Urothelium cell line (cell line): ENCODE measurements at regions not wholly inside any gene's neighbourhood (a gene's known extent, or its start where the extent isn't known, plus 50 kb on each side); places are given as distances from the start of the nearest gene placed in this dataset.
"Not testable (repeated sequence)": the region's sequence is repeated elsewhere in the genome, so short reads cannot be mapped to it uniquely, and the experiment has no call there.

Source experiments
- DNase-seq: peaks from one replicate; pipeline ENCODE4 v3.0.0; 2011; ENCODE audit warnings: low spot score, mixed read lengths
- FAIRE-seq: peaks from 2 replicates; lab custom pipeline; 2011; peaks lifted over from hg19 to GRCh38; lab: Jason Lieb, UNC

DNA sequence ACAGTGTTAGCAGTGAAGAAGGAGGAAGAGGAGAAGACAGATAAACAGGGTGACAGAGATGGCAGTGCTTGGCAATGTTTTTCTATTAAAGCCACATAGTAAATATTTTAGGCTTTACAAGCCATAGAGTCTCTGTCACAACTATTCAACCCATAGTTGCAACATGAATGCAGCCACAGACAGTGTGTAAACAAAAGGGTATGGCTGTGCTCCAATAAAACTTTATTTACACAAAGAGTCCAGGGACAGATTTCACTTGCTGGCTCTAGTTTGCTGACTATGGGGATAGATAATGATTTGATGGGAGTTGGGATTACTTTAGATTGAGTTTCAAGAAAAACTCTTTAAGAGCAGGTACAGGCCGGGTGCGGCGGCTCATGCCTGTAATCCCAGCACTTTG lies 224.8 kb upstream of the SEMA6A start:
- FAIRE-seq (no peak), DNase-seq (no peak)

DNA sequence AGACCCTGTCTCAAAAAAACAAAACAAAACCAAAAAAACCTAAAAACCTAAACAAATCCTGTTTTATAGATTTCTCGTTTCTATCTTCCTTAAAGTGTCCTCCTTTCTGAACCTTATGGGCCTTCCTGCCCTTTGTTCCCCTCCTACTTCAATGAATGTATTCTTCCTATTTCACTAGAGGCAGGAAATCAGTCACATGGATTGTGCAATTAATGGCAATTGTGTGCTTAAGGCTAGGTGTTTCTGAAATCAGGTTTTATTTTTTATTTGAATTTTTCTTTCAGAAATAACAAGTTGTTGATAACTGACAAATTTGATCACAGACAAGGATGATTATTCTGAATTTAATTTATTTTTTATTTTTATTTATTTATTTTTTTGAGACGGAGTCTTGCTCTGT lies 220.6 kb upstream of the SEMA6A start:
- FAIRE-seq (no peak), DNase-seq (no peak)

DNA sequence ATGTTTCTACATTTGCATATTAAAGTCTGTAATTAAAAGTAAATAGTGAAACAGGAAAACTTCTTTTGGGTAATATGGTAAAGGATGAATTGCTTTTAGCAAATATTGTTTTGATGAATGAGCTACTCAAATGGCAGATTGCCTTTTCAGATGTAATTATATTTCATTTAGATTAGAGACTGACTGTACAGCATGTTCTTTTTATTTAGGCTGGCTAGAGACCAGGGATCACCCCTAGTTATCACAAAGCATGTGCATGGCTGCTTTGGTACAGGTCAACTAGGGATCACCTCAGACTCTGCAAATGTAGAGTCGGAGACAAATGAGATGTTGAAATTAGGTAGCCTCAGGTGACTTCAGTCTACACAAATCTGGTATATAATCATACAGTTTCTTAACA lies 214.9 kb upstream of the SEMA6A start:
- FAIRE-seq (no peak), DNase-seq (no peak)

DNA sequence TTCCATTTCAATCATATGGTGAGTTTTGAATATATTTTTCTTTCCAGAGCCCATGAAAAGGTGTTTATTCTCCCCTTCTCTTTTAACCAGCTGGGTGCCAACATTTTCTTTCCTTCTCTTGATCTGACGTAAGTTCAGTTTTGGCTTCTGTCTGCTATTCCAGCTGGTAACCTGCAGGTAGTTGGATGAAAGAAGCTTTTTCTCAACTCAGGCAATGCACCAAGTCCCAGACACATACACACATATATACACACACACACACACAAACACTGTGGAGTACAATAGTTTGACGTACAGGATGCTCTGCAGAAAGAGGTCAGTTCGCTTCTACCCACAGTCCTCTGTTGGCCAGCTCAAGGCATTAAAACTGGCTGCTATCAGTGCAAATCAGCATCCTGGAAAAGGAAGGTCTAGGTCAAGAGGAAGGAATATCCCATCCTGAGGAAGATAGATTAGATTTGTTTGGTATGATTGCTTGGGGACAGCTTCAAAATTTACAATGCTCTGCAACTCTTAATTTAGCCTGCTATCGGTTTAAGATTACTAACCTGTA lies 214.3 kb upstream of the SEMA6A start:
- FAIRE-seq (no peak), DNase-seq (no peak)

DNA sequence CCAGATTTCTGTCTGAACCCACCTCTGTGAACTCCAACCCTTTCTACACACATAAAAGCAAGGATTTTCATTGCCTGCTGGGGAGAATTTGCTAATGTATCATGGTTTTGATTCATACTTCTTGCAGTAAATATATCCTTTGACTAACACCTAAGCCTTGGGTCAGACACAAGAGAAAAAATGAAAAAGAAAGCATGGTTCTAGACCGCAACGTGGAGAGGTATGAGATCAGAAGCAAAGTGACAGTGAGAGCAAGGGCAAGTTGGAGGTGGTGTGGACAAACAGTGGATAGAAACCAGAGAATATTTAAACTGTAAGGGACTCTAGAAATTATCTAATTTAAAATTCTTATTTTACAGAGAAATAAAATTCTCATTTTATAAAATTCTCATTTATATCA lies 212.9 kb upstream of the SEMA6A start:
- no peak for DNase-seq
- FAIRE-seq: no peak

DNA sequence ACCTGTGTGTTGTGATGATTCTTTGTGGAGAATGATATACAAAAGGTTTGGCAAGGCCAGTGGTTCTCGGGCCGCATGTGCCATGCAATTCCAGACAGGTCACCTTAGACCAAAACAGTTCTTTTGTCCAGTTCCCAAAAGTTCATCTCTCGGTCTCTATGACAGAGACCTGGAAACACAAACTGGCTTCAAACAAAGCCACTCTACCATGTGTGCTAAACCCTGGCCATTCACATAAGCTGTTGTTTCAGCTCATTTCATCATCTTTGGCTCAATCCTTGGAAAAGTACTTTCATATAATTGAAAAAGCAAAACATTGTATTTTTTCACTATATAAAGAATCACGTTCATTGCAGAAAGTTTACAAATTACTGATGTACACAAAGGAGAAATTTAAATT lies 210.5 kb upstream of the SEMA6A start:
- no peak for FAIRE-seq
- no peak for DNase-seq

DNA sequence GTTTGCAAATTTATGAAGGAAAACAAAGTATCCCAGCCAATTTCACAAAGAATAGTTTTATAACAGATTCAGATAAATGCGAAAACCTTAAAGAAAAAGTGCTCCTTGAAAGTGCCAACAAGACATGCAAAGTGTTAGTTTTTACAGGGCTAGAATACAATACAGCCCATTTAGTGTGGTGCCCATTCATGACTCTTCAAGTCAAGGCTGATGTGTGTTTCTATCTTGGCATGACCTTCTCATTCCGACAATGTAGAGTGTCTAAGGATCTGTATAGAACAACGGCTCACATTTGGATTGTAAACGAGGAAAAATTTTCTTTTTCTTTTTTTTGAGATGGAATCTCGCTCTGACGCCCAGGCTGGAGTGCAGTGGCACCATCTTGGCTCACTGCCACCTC lies 205.2 kb upstream of the SEMA6A start:
- FAIRE-seq (no peak), DNase-seq (no peak)

DNA sequence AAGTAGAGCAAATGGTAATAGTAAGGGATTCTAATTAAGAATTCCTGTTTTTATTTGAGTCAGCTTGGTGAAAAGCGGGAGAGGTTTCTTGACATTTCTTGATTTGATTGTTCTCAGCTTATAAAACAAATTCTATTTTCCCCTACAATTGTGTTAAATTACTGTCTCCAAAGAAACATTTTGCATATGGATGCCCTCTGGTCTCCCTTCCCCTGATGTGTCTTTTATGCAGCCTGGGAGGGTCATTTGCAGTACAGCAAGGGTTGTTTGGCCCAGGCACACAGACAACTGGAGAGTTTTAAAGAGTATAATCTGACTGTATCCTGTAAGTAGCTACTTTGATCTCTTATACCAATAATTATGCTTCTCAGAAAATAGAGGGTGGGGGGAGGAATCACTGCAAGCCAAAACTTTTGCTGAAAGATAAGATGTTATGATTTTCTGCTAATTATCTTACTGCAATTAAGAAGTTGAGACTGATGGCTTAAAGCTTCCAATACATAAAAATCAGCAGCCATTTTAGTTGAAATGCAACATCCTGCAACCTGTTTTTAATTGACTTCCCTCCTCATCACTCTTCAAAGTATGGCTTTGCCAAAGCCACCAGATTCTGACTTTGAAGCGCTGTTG lies 204.1 kb upstream of the SEMA6A start:
- DNase-seq (no peak), FAIRE-seq (no peak)

DNA sequence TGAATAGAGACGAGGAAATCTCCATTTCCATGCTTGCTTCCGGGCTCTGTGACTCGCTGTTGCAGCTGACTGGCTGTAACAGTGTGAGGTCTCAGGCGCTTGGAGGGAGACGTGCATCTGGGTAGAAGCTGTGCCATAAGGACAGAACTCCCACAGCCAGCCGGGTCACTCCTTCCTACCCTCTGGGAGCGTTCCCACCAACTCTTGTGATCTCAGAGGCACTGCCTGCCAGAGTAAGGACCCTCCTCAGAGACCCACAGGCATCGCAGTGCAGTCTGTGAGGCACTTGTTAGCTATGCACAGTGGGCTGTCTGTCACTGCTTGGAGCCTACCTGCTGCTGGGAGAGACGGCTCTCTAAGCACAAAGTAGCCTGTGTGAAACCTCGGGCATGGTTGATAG lies 203.4 kb upstream of the SEMA6A start:
- DNase-seq (no peak), FAIRE-seq (no peak)

DNA sequence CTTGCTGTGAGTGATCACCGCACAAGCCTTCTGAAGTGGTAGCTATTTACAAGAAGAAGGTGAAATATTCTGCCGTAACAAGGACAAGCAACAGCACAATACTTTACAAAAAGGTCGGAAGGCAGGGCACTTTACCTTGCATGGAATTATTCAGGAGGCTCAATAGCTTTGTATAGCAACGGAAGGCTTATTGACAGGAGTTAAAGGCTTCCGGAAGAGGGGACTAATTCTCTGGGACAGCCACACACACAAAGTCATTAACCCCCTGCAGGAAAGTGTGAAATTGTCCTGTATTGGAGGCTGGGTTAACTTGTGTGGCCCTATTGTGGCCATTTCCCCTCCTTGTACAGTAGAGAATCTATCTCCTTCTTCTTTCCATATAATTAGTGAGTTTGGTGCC lies 199.3 kb upstream of the SEMA6A start:
- FAIRE-seq: no peak
- no peak for DNase-seq

DNA sequence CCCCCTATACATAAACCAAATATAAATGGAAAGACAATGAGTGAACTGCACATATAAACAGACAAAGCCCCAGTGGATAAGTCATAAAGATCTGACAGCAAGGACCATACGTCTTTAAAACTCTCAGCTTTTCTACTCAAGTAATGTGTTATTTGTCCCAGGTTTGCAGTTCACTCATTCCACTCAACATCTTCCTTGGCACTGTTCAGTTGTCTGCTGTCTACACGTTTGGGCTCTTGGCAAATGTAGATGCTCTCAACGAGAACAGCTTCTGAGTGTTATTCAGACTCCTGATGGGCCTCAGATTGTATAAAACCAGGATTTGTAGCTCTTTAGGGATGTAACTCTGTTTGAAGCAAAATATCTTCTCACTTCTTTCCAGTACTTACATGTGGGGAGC lies 198.2 kb upstream of the SEMA6A start:
- FAIRE-seq: no peak
- DNase-seq: no peak

DNA sequence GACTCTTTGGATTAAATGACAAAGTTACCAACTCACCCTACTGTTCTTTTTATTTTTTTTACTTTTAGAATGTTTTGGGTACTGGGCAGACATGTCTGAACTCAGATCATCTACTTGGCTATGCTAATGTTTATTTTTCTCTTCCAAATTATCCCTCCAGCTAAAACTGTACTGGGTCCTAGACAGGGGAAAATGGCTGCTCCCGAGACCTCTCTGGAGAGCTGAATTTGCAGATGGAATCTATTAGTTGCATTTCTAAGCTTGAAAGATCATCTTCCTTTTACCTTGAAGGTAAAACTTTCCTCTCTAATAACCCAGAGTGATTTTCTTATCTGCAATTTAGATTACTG lies 197.5 kb upstream of the SEMA6A start:
- no peak for FAIRE-seq

DNA sequence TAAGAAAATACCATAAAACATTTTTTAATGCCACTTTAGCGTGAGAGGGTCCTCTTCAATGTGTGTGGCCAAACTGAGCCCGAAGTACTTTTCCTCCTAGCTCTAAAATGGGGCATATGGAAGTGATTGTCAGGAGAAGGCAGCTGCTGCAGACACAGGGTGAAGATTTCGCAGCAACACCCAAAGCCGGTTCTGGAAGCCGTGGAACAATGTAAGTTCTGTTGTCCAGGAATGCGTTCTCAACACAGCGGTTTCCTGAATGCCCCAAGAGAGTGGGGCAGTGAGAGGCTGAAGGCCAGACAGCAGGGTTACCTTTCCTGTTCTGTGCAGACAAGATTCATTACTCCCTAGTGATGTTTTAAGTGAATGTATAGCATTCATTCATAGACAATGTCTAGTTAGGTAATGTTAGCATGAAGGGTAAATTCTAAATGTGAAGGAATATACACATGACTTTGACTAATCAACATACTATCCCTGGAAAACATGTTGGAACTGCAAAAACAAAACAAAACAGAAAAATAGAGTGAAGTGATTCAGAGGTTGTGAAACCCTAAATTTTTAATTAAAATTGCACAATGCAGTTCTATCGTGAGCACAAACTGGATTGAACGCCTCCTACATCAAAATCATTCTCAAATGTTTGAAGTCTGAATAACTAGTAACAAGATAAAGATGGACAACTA lies 197.0 kb upstream of the SEMA6A start:
- DNase-seq: peak; percentile 24
- FAIRE-seq: no peak

More for the DNA sequence above, 197.5 kb upstream of the SEMA6A start:
- no peak for DNase-seq

DNA sequence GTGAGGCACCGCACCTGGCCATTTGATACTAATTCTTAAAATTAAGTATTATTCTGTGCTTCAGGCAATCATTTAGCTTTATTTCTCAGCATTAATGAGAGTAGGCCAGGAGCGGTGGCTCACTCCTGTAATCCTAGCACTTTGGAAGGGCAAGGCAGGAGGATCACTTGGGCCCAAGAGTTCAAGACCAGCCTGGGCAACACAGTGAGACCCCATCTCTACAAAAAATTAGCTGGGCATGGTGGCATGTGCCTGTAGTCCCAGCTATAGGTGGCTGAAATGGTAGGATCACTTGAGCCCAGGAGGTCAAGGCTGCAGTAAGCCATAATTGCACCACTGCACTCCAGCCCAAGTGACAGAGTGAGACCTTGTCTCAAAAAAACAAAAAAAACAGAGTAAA lies 195.3 kb upstream of the SEMA6A start:
- DNase-seq, FAIRE-seq: not testable (repeated sequence)

DNA sequence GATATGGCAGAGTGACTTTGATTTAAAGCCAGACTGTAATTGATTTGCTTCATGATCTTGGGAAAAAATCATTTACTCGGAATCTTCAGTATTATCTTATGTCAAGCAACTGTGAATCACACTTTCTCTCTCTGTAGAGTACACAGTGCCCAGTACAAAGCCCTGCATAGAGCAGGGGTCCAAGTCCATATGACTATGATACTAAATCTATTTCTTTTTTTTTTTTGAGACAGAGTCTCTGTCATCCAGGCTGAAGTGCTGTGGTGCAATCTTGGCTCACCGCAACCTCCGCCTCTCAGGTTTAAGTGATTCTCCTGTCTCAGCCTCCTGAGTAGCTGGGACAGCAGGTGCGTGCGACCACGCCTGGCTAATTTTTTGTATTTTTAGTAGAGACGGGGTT lies 194.8 kb upstream of the SEMA6A start:
- DNase-seq (no peak), FAIRE-seq (no peak)

DNA sequence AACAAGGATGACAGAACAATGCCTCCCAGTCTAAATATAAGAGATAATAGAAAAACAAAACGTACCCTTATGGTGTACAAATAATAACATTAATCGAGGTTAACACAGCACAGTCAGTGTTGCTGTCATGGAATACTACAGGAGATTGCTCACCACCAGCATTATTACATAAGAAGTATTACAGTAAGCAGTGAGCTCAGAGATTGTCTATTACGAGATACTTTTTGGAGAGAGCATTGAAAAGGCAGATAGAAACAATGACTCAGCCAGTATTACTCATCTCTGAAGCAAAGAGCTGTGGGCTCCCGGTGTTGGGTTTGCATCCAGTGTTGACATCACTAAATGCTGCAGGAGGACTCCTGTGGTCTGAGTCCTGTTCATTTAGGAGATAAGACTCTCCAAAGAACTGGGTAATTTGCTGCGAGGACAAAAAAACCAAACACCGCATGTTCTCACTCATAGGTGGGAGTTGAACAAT lies 191.9 kb upstream of the SEMA6A start:
- FAIRE-seq (peak; percentile 44), DNase-seq (peak; percentile 88)

DNA sequence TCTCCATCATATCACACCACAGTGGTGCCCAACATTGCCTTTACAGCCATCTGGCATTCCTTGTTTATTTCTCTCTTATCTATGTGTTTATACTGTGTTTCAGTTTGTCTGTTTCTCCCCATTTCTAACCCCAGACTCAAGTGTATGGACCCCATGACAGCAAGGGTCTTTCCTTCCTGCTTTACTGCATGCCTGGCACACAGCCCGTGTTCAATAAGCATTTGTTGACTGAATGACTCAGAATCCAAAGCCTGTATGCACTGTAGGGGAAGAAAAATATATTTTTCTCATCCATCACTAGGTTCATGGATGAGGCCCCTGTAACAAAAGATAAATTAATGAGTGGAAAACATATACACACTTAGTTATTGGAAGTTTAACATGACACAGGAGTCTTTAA lies 190.8 kb upstream of the SEMA6A start:
- DNase-seq (no peak), FAIRE-seq (no peak)

DNA sequence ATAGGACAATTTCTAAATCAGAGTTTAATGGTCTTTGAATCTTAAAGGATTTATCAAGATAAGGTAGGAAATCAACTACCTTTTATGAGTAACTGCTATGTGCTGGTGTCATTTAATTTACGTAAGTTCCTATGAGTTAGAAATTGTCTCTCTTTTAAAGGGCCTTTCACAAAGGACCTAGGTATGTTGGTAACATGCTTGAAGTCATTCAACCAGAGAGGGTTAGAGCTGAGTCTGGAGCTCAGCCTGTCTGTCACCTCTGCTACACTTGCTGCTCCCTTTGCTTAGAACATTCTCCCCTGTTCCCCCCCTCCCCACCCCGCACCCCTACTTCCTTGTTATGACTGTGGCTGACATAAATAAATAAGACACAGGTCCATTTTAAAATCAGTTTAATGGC lies 190.3 kb upstream of the SEMA6A start:
- FAIRE-seq (no peak), DNase-seq (no peak)

DNA sequence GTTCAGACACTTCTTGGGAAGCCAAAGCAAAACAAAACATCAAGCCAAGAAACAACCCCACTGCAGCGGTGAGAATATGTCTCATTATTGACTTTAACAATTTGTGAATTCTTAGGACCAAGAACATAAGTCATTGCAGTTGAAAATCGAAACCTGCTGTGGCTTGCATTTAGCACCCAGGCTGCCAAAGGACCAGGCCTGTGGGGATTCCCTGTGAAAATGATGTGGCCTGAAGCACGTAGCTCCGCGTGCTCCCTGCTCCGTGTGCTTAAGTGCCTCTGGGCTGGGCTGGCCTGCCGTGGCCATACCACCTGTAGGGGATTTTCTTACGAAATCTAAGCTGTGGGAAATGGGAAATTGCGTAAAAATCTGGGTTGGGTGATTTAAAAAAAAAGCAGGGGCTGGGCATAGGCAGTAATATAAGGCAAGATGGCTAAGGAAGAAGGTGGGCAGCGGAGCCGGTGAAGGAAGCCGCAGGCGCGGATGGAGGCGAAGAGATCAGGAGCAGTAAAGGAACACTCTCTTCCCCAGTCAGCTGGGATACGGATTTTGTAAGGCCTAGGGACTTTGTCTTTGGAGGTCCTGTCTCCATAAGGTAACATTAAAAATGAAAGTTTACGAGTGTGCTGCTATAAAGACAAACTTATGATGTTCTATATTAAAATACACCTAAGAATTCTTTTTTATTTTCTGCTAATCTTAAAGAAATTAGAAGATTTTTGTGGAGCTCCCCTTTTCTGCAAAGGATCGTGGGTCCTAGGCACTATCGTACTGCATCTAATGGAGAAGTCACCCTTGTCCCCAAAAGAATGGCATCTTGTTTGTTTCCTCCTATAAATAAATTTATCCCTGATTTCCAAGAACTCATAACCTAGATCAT lies 189.6 kb upstream of the SEMA6A start:
- FAIRE-seq: no peak
- no peak for DNase-seq

DNA sequence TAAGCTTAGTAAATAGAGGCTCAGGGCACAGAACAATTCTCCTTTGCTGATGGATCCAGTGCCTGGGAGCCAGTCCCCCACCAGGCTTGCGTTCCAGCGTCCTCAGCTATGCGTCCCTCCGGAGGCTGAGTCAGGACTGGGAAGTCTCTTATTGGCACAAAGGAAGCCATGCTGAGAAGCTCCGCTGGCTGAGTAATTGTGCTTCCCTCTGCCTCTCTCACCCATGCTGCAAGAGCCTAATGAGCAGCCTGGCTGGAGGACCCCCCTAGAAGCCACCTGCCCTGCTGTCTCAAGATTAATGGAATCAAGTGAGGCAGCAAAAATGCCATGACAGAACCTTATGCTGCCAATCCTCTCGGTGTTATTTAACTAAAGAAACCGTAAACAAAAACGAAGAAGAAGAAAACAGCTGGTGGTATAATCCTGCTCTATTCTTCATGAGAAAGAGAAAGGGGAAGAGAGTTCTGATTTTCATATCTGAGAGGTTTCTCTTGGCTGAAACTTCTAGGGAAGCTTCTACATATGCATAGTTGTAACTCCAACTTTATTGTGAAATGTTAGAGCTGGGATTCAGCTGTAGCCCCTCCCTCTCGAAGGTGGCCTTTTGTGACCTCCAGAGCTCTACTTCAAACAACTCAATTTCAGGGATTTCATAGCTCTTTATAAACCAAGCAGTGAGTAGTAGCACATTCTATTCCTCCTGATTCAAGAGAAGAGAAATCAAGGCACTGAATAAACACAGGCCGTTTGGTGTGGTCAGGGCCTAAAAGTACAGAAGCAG lies 185.4 kb upstream of the SEMA6A start:
- DNase-seq (no peak), FAIRE-seq (no peak)

DNA sequence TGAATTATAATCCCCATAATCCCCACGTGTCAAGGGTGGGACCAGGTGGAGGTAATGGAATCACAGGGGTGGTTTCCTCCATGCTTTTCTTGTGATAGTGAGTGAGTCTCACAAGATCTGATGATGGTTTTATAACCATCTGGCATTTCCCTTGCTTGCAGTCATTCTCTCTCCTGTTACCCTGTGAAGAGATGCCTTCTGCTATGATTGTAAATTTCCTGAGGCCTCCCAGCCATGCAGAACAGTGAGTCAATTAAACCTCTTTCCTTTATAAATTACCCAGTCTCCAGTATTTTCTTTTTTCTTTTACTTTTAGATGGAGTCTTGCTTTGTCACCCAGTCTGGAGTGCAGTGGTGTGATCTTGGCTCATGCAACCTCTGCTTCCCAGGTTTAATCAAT lies 182.7 kb upstream of the SEMA6A start:
- DNase-seq (no peak), FAIRE-seq (no peak)
